A673 (cell line): ENCODE measurements at regions not wholly inside any gene's neighbourhood (a gene's known extent, or its start where the extent isn't known, plus 50 kb on each side); places are given as distances from the start of the nearest gene placed in this dataset.

ENCODE experiments used
- BruUV-seq: library from RNA; stranded (reverse); fragments of 400-500 nt; replicated peaks from 2 replicates; lab custom pipeline; 2021; lab: Mats Ljungman, UMichigan
- CTCF ChIA-PET: fragments of 300-600 bp; sonication (Branson Sonifier 250); formaldehyde crosslinking; loops from one replicate; lab custom pipeline; 2022; ENCODE audit warnings: antibody characterized with exemption; lab: Charles Lee
- POLR2A ChIA-PET: fragments of 300-600 bp; sonication (Branson Sonifier 250); formaldehyde crosslinking; loops from one replicate; lab custom pipeline; 2022; ENCODE audit warnings: antibody characterized with exemption; ENCODE audit not compliant: low non-redundant PET; lab: Charles Lee
- DNase-seq: peaks from one replicate; pipeline ENCODE4 v3.0.0-alpha.2; 2015; ENCODE audit warnings: low spot score
- H3K27ac ChIP-seq: fragments of 200-600 bp; sonication (generic); 2 replicates; pipeline ENCODE4 v1.5.1; 2016; ENCODE audit warnings: mixed run types, low read depth, mild to moderate bottlenecking, mixed read lengths, antibody characterized with exemption, low read length; ENCODE audit not compliant: poor library complexity, severe bottlenecking
- H3K27me3 ChIP-seq: fragments of 200-600 bp; sonication (generic); replicated peaks from 2 replicates; pipeline ENCODE4 v1.6.1; 2017; ENCODE audit warnings: mixed run types, low read depth, mild to moderate bottlenecking, mixed read lengths, antibody characterized with exemption, low read length; ENCODE audit not compliant: insufficient read depth, poor library complexity
- H3K36me3 ChIP-seq: fragments of 200-600 bp; sonication (generic); 2 replicates; pipeline ENCODE4 v1.6.1; 2016; ENCODE audit warnings: mixed run types, mild to moderate bottlenecking, mixed read lengths, antibody characterized with exemption, low read length; ENCODE audit not compliant: insufficient read depth, poor library complexity, severe bottlenecking
- H3K4me1 ChIP-seq: fragments of 200-600 bp; sonication (generic); 2 replicates; pipeline ENCODE4 v1.6.1; 2017; ENCODE audit warnings: mixed run types, mild to moderate bottlenecking, mixed read lengths, antibody characterized with exemption, low read length; ENCODE audit not compliant: insufficient read depth, poor library complexity, severe bottlenecking
- H3K4me3 ChIP-seq: fragments of 200-600 bp; sonication (generic); 2 replicates; pipeline ENCODE4 v1.5.1; 2016; ENCODE audit warnings: low read depth, mixed run types, mild to moderate bottlenecking, mixed read lengths, low read length; ENCODE audit not compliant: poor library complexity, severe bottlenecking
- H3K9me3 ChIP-seq: fragments of 200-600 bp; sonication (generic); 2 replicates; pipeline ENCODE4 v1.6.1; 2016; ENCODE audit warnings: mixed run types, low read depth, mild to moderate bottlenecking, mixed read lengths, antibody characterized with exemption, low read length; ENCODE audit not compliant: poor library complexity, severe bottlenecking
- EZH2 ChIP-seq: fragments of 200-600 bp; sonication (generic); IDR thresholded peaks from 2 replicates; pipeline ENCODE4 v1.6.1; 2017; ENCODE audit warnings: borderline replicate concordance, low read depth, mild to moderate bottlenecking, mixed read lengths, antibody characterized with exemption, low read length; ENCODE audit not compliant: poor library complexity, severe bottlenecking
- intact Hi-C: fragments of 100-400 bp; cut with micrococcal nuclease; formaldehyde crosslinking; loops from one replicate; pipeline ENCODE4 v1.10.0; 2022; ENCODE audit not compliant: unreplicated experiment
- TF ChIP-seq, protein P1 (sequence below): fragments of 300-800, 200-600 bp; sonication (generic); conservative IDR thresholded peaks from 2 replicates; pipeline ENCODE4 v1.5.1; 2017; ENCODE audit warnings: low read depth, mild to moderate bottlenecking, antibody characterized with exemption, low read length, moderate library complexity, mixed read lengths

DNA sequence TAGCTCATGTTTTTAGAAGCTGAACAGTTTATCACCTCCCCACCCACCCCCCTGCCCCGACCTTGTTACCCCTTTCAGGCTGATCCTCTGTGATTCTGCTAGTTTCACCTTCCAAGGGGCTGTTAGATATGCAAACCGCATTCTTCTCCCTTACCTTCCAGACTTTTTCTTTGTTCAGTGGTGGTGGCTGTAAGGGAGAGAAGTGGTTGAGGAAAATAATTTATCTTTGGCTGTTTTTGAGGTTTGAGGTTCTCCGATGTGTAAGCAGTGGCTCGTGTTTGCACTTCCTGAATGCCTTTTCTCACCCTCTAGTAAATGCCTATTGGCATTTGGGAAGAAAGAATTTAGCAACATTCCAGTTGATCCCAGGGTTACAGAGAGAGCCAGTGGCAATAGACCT is 69.4 kb upstream of the KCNG1 start:
- H3K9me3 ChIP-seq = no peaks in the 10 kb centered on the region
- no peak for DNase-seq
- no peak overlapping the region for H3K27ac ChIP-seq
- ChIA-PET CTCF (no interaction called here), POLR2A (no interaction called here)
- intact Hi-C loops = no loop called here
- TF ChIP-seq, protein P1, sequence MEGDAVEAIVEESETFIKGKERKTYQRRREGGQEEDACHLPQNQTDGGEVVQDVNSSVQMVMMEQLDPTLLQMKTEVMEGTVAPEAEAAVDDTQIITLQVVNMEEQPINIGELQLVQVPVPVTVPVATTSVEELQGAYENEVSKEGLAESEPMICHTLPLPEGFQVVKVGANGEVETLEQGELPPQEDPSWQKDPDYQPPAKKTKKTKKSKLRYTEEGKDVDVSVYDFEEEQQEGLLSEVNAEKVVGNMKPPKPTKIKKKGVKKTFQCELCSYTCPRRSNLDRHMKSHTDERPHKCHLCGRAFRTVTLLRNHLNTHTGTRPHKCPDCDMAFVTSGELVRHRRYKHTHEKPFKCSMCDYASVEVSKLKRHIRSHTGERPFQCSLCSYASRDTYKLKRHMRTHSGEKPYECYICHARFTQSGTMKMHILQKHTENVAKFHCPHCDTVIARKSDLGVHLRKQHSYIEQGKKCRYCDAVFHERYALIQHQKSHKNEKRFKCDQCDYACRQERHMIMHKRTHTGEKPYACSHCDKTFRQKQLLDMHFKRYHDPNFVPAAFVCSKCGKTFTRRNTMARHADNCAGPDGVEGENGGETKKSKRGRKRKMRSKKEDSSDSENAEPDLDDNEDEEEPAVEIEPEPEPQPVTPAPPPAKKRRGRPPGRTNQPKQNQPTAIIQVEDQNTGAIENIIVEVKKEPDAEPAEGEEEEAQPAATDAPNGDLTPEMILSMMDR = no peak
- no peak for TF ChIP-seq EZH2
- no TSS peak for BruUV-seq
- H3K4me1 ChIP-seq = no peaks in the 10 kb centered on the region
- no peaks in the 10 kb centered on the region for H3K36me3 ChIP-seq
- H3K27me3 ChIP-seq = peaks cover 22% of the 10 kb centered on the region
- H3K4me3 ChIP-seq = no peak overlapping the region

GRCh38 chr20:51091406-51092195 is 68.7 kb upstream of the KCNG1 start:
- no peak overlapping the region for H3K27ac ChIP-seq
- DNase-seq = no peak
- ChIA-PET CTCF (interaction anchor here (0.7 kb wide), 1 partner anchor 327 kb away, joined by 3 read pairs; no protein-coding TSS in a partner anchor), POLR2A (no interaction called here)
- BruUV-seq = no TSS peak
- no peak for TF ChIP-seq EZH2
- TF ChIP-seq, protein P1 = no peak
- intact Hi-C loops = no loop called here
- no peaks in the 10 kb centered on the region for H3K36me3 ChIP-seq
- H3K4me3 ChIP-seq = no peak overlapping the region
- H3K9me3 ChIP-seq = no peaks in the 10 kb centered on the region
- no peaks in the 10 kb centered on the region for H3K4me1 ChIP-seq
- H3K27me3 ChIP-seq = peaks cover 22% of the 10 kb centered on the region

DNA sequence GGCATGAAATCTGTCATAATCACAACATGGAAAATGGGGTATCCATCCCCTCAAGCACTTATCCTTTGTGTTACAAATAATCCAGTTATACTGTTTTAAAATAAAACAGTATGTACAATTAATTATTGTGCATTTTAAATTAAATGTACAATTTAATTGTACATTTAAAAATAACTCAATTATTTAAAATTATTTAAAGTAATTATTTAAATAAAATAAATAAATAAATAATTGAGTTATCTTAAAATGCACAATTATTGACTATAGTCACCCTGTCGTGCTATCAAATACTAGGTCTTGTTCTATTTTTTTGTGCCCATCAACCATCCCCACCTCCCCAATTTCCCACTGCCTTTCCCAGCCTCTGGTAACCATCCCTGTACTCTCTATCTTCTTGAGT is 66.9 kb upstream of the KCNG1 start:
- Histone ChIP-seq H3K27me3 (peaks cover 29% of the 10 kb centered on the region), H3K27ac (no peak overlapping the region), H3K4me3 (no peak overlapping the region), H3K4me1 (no peaks in the 10 kb centered on the region), H3K9me3 (no peaks in the 10 kb centered on the region), H3K36me3 (no peaks in the 10 kb centered on the region)
- ChIA-PET CTCF (no interaction called here), POLR2A (no interaction called here)
- TF ChIP-seq, protein P1 = no peak
- TF ChIP-seq EZH2 = no peak
- DNase-seq = no peak
- BruUV-seq = no TSS peak
- intact Hi-C loops = no loop called here
